ENCODE measurements at regions not wholly inside any gene's neighbourhood (a gene's known extent, or its start where the extent isn't known, plus 50 kb on each side); places are given as distances from the start of the nearest gene placed in this dataset.
"Not testable (repeated sequence)": the region's sequence is repeated elsewhere in the genome, so short reads cannot be mapped to it uniquely, and the experiment has no call there.

DNA sequence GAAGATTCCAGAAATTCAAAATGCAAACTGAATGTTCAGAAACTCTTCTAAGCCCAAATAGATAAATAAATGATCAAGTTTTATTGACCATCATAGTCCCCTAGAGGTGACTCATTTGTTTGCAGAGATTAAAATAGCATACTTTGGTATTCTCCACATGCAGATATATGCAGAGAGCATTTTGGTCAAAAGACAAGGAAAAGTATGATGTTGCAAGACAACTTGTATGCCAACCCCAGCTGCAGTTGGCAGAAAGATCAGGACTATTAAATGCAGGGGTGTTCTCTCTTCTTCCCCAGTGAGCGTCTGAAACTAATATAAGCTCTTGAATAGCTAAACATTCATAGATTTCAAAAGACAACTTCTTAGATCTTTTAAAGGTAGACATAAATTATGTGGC is 404.9 kb downstream of the LTN1 start:
- no peak for DNase-seq (ENCODE audit: low spot score)

DNA sequence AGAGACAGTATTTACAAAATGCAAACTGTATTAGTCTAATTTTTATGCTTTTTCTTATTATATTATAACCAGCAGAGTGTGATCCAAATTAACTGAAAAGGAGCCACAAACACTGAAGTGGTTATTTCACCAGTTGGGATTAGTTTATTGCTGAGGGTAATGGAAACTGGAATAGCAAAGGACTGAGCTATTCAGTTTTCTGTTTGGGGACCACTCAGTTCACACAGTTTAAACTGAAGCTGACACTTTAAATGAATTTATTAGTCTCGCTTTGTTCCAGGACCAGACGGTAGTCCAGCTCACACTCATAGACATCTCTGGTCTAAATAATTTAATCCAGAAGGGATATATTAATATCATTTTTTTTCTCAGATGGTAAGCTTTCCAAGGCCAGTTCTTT is 410.7 kb downstream of the LTN1 start:
- DNase-seq (ENCODE audit: low spot score) = no peak

DNA sequence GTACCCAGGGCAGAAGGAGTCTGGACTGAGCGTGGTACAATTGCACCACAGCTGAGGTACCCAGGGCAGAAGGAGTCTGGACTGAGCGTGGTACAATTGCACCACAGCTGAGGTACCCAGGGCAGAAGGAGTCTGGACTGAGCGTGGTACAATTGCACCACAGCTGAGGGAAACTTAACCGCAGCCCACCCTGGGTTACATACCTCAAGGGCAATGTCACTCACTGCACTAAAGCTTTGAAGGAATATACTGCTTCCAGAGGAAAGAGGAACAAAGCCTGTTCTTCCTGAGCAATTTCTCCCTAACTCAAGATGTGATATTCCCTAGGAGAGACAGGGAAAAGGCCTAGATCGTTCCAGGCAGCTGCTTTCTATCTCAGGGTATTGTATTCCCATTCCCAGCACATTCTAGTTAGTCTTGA is 411.4 kb downstream of the LTN1 start:
- not testable (repeated sequence) for DNase-seq (ENCODE audit: low spot score)

DNA sequence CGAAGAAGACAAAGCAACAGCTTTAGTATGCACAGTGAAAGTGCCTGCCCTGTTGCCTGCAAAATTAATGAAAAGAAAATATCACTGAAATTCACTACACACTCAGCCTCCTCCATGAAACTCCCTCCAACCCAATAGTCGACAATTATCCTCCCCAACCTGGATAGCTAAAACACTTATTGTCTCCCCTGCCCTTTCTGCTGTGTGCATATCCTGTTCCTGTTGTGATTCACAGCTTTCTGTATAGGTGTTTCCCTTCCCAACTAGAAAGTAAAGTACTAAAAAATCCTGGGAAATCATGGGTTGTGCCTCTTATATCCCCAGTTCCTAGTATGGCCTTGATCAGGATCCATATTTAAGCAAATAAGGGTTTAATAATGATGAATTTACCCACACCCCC is 412.1 kb downstream of the LTN1 start:
- no peak for DNase-seq (ENCODE audit: low spot score)

DNA sequence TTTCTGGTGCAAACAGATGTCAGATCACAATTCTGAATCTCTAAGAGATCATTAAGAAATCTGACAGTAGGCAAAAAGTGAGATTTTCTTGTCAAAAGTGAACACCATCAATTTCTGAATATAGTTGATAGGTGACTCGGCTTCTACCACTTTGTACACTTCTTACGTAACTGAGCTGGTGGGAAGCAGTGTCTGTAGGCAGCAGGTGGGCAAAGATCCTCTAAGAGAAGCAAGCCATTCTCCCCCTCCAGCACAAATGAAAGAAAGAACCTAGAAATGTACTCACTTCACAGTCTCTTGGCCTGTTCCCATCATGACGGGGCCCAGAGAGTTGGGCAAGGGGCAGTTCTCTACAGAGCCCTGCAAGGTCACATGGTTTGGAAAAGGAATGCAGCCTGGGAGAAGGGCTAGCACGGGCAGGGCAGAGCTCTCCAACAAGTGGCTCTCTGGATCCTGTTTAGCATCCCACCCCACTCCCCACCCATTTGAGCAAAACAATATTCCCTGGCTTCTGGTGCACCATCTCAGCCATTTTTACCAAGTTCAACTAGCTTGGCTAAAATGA is 412.6 kb downstream of the LTN1 start:
- DNase-seq (ENCODE audit: low spot score) = no peak

DNA sequence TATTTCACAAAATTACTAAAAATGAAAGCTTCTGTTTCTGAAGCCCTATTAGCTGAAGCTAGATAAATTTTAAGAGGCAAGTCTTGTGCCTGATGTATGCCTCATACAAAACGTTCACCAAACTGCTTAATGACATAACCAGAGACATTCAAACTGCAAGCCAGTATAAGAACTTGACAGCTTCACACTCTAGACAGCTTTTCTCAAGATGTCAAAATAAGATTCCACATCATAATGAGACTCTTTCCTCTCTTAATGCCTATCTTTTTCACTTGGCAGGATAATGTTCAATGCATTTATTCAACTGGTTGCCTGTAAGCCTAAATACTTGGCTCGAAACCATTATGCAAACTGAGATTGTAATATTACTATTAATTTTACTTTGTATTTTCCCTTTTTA is 424.0 kb downstream of the LTN1 start:
- DNase-seq (ENCODE audit: low spot score) = no peak

DNA sequence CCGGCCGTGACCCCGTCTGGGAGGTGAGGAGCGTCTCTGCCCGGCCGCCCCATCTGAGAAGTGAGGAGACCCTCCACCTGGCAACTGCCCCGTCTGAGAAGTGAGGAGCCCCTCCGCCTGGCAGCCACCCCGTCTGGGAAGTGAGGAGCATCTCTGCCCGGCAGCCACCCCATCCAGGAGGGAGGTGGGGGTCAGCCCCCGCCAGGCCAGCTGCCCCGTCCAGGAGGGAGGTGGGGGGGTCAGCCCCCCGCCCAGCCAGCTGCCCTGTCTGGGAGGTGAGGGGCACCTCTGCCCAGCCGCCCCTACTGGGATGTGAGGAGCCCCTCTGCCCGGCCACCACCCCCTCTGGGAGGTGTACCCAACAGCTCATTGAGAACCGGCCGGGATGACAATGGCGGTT is 428.7 kb downstream of the LTN1 start:
- DNase-seq (ENCODE audit: low spot score) = not testable (repeated sequence)

DNA sequence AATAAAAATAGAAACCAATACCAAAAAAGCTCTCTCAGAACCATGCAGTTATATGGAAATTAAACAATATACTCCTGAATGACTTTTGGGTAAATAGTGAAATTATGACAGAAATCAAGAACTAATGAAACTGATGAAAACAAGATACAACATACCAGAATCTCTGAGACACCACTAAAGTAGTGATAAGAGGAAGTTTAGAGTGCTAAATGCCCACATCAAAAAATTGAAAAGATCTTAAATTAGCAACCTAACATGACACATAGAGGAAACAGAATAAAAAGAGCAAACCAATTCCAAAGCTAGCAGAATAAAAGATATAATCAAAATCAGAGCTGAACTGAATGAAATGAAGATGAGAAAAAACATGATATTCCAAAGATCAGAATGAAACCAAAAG is 430.9 kb downstream of the LTN1 start:
- DNase-seq (ENCODE audit: low spot score) = no peak

DNA sequence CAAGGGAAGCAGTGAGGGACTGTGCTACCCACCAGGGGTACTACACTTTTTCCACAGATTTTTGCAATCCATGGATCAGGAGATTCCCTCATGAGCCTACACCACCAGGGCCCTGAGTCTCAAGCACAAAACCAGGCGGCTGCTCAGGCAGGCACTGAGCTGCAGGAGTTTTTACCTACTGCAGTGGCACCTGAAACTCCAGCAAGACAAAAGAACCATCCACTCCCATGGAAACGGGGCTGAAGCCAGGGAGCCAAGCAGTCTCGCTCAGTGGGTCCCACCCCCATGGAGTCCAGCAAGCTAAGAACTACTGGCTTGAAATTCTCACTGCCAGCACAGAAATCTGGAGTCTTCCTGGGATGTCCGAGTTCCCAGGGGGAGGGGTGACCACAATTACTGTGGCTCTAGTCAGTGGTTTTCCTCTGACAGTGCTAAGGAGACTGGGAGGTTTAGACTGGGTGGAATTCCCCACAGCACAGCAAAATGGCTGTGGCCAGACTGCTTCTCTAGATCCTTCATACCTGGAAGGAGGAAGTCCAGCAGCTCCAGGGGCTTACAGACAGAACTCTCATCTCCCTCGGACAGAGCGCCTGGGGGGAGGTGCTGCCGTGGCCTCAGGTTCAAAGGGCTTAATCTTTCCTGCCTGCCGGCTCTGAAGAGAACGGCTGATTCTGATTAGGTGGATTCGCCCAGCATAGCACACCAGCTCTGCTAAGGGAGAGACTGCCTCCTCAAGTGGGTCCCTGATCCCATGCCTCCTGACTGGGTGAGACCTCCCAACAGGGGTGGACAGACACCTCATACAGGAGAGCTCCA is 437.8 kb downstream of the LTN1 start:
- DNase-seq (ENCODE audit: low spot score) = peak; percentile 52

DNA sequence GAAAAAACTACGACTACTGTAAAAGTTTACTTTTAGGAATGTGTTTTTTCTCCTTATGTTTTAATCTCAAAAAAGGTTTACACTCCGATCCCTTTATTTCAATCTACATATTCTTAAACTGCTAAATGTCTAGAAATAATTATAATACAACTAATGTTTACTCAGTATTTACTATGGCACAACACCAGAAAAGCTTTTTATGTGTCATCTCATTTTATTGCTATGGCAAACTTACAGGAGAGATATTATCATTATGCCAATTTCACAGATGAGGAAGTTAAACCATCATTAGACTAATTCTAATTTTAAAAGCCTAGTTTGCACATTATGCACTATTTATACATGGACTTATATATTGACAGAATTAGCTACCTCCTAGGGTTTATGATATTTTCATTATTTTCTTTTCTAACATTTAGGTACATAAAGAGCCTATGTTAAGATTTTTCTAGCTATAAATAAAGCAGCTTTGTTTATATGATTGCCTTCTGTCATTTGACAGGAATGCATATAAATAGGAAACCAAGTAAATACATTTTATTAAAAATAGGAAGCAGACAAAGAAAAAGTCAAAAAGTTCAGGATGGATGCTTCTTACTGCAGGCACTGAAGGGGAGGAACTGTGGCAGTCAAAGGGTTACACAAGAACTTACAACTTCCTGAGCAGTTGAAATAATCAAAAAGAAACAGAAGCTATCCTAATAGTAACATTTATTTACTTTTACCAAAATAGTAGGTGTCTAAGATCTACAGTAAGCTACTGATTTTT is 442.4 kb downstream of the LTN1 start:
- no peak for DNase-seq (ENCODE audit: low spot score)

DNA sequence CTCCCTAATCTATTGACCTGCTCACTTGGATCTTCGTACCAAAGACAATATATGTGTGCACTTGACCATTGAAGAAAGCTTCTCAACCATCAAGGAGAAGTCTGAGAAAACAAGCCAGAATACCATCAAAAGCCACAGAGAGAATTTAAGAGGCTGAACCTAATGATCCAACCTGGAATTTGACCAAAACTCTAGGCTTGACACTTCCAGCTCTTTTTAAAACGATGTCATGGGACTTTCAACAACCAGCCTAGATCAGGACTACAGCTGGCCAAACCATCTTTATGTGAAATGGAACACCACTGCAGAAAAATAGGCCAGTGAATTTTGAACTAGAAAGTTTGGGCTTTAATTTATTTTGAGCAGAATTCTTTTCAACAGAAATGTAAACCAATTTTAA is 444.4 kb downstream of the LTN1 start:
- no peak for DNase-seq (ENCODE audit: low spot score)

DNA sequence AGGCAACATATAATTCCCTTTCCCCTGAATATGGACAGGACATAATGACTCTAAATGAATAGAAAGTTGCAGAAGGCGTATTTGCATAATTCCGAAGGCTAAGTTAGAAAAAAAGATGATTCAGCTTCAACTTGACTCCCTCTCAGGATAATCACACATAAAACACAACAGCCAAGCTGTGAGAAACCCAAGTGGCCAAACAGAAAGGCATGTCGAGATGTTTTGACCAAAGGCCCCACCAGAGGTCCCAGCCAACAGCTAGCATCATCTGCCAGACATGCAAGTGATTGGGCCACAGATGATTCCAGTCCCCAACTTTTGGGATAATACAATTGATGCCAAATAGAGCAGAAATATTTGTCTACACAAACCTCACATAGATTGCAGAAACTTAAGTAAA is 444.9 kb downstream of the LTN1 start:
- DNase-seq (ENCODE audit: low spot score) = no peak

DNA sequence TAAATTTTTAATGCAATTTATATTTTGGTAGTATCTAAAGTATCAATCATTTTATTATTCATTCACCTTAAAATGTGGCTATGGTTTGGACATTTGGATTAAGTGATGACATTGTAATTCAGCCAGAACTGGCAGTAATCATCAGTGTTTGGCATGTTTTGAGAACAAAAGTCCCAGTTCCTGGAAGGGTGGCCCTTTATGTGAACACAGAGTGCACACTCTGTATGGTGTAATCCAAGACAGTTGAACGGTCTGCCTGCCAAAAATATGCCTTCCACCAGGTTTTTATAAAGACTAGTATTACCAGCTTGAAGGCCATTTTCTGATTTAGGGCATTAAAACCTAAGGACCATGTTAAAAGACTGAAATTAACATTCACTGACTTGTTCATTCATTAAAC is 448.7 kb downstream of the LTN1 start:
- no peak for DNase-seq (ENCODE audit: low spot score)

DNA sequence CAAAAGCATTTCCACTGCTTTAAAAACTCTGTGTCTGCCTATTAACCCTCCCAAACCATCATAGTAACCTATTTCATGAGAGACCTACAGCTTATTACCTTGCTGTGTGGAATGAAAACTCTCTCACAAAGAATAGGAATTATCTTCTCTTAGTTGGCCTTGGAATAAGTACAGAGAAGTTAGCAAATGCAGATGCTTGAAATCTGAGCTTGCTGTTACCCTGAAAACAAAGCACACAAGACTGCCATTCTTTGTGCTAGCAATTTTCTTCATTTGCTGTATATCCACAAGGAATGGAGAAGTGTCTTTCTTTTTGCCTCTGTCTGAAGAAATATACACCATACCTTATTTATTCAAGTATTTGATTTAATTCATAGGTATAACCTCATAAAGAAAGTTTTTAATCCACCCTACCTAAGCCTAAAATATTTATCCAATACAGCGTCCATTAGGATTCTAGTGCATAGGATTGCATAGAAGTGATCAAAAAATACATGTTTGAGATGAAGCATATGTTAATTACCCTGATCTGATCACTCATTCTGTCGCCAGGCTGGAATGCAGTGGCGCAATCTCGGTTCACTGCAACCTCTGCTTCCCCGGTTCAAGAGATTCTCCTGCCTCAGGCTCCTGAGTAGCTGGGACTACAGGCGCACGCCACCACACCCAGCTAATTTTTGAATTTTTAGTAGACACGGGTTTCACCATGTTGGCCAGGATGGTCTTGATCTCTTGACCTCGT is 451.1 kb downstream of the LTN1 start:
- no peak for DNase-seq (ENCODE audit: low spot score)

DNA sequence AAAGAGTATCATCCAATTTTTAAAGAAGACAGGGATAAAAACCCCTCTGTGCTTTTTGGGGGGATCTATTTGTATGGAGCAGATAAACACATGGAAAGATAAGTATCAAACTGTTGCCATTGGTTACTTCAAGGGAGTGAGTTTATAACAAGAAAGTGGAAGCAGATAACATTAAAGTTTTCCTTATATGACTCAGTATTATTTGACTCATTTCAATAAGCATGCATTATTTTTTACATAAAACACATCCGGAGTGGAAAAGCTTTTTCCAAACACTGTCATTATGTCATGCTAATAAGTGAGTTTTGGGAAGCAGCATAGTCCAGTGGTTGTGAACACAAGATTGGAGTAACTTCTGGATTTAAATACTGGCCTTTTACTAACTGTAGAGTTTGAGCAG is 452.2 kb downstream of the LTN1 start:
- DNase-seq (ENCODE audit: low spot score) = no peak

DNA sequence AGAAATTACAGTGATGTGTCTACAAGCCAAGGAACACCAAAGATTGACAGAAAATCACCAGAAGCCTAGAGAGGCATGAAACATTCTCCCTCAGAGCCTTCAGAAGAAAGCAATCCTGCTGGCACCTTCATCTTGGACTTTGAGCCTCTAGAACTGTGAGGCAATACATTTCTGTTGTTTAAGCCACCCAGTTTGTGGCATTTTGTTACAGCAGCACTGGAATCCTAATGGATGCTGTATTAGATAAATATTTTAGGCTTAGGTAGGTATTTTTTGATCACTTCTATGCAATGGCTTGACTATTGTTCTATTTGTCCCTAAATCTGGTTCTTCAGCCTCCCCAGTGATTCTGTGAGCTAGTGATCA is 453.1 kb downstream of the LTN1 start:
- no peak for DNase-seq (ENCODE audit: low spot score)

DNA sequence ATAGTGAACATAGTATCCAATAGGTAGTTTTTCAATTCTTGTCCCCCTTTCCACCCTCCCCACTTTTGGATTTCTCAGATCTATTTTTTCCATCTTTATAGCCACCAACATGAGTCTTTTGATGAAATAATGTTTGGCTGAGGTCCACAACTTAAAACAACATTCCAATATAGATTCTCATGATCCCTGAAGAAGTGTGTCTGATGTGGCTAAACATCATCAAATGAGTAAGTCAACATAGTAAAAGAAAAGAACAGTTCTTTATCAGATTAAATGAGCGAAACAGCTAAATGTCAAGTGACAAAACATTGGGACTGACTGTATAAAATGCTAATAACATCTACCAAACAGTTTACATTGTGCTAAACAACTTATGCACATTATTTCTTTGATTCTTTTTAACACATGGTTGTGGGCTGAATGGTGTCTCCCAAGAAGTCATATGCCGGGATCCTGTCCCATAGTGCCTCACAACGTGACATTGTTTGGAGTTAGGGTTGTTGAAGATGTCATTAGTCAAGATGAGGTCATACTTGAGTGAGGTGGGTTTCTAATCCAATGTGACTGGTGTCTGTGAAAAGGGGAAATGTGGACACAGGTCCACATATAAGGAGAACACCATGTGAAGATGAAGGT is 453.6 kb downstream of the LTN1 start:
- no peak for DNase-seq (ENCODE audit: low spot score)

DNA sequence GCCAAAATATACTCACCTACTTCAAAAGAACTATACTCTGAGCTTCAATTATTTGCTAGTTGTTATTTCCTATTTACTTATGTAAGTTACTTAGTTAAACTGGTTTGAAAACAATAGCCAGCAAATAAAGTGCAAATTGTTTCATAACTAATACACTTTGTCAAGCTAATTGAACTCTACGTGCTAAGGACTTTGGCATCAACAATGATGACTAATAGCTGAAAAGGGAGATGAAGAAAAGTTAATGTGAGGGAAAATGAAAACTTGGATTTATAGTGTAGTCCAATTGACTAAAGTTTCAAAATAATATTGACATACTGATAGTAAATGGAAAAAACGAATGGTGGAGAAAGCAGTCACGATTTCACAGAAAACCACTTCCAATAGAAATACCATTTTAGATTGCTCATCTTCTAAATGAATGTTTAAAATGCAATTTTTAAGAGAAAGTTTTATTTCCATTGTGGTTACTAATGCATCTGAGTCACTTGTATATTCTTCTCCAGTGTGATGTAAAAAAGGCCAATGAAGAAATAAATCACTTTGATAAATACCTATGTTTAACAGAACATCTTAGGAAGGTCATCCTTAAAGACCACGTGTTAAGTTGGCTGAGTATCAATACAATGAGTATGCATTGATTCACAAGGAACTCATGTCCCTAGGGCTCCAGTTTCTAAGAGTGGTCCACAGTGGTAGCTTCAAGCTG is 455.2 kb downstream of the LTN1 start:
- no peak for DNase-seq (ENCODE audit: low spot score)

DNA sequence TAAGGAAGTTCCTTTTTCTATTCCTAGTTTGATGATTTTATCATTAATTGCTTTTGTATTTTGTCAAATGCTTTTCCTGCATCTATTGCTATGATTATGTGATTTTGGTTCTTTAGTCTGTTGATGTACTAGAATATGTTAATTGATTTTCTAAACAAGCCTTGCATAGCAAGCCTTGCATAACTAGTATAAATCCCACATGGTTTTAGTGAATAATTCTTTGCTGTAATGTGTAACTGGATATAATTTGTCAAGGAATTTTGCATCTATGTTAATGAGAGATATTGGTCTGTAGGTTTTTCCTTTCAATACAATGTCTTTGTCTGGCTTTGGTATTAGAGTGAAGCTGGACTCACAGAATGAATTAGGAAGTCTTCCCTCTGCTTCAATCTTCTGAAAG is 460.2 kb downstream of the LTN1 start:
- DNase-seq (ENCODE audit: low spot score) = no peak

DNA sequence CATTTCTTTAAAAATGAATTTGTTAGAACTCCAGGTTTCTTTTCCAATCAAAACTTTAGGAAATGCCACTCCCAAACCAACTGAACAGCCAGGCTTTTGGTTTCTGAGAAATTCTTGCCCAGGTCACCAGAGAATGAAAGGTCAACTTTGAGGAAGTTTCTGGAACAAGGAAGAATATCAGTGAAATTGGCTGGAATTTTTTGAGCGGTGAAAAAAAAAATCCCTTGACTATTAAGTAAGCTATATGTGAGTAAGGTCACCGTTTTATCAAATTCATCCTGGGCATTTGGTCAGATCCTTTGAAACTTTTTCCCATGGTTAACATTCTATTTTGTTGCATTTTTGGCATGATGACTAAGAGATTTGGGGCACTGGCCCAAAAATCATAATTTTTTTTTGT is 469.3 kb downstream of the LTN1 start:
- no peak for DNase-seq (ENCODE audit: low spot score)

DNA sequence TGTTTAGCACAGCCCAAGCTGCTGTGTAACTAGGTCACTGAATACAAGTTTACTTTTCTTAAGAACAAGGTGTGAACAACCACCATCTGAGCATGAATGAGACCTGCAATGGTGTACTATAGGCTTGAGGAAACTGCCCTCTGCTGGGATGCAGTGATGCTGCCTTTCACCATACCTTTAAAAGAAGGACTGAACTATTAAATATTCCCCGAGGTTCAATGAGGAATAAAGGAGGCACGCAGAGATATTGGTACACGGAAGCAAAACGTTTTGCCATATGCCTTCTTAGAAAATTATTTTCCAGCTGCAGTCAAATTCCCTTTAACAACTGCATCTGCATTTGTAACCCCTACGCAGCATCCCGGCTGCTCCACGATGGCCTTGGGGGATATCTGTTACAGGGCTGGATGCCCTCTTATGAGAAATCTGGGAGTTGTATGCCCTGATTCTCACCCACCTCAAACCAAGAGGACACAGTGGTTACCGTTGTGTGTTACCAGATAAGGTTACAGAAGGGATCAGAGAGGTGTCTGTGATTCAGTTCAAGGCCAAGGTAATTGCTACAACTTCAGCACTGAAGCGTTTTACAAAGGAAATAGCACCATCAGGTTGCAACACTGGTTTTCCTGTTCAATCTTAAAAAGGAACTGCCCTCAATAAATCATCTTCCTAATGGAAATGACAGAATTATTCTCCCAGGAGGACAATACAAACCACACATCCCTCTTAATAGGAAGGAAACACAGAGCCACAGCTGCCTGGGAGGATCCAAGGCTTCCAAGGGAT is 470.5 kb downstream of the LTN1 start:
- peak; percentile 33 for DNase-seq (ENCODE audit: low spot score)
